ENCODE measurements at regions not wholly inside any gene's neighbourhood (a gene's known extent, or its start where the extent isn't known, plus 50 kb on each side); places are given as distances from the start of the nearest gene placed in this dataset.

DNA sequence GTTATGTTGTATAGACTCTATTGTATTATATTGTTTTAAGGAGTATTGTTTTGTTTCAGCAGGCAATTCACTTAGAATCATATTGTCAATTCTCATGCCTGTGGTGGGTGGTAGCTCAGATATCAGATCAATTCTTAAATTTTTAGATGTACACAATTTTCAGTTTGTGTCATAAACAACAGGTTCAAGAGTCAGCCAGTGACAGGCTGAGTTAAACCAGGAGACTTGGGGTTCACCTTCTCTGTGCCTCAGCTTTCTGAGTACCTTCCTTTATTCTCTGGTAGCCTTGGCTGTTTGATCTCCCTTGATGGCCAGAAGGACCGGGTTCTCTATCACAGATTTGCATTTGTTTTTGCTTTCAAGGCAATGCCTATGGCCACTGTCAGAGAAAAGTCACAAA is 199.9 kb upstream of the KCNMB2 start:
- DNase-seq (ENCODE audit: low read depth, low spot score) (peak; percentile 27), FAIRE-seq (no peak)
- dilution Hi-C loops (cut with MboI; ENCODE audit: extremely low pct_ligation_motif_present, low sequenced_read_pairs) (no loop called here), intact Hi-C loops (cut with micrococcal nuclease) (no loop called here)
- CTCF ChIA-PET = no interaction called here
- peak overlapping the region; percentile 6 for H2AFZ ChIP-seq (ENCODE audit: low read depth, low read length)
- no TSS peak for BruUV-seq (replicated peaks)
- H3K27me3 ChIP-seq (ENCODE audit: control insufficient read depth in 2 of 2, insufficient read depth in 2 of 2, low read length in 2 of 2) = no peaks in the 10 kb centered on the region
- POLR2A ChIA-PET = no interaction called here
- no peak overlapping the region for H3K9ac ChIP-seq (replicated peaks; ENCODE audit: extremely low read depth, insufficient read depth, low read length)
- no peak overlapping the region for H3K4me2 ChIP-seq (ENCODE audit: insufficient read depth, low read length)
- H4K20me1 ChIP-seq (replicated peaks; ENCODE audit: control insufficient read depth, extremely low read depth, insufficient read depth, low read length) = no peaks in the 10 kb centered on the region
- TF ChIP-seq FOS (IDR thresholded peaks at IDR 0.05; ENCODE audit: borderline replicate concordance, insufficient read depth, low read length) = no peak
- TF ChIP-seq JUN (IDR thresholded peaks at IDR 0.05; ENCODE audit: borderline replicate concordance, insufficient read depth, insufficient read length, low read depth) = no peak
- TF ChIP-seq GATA2 (IDR thresholded peaks at IDR 0.05; ENCODE audit: insufficient read depth, insufficient read length, low read depth, low read length) = no peak
- TF ChIP-seq, protein P1, sequence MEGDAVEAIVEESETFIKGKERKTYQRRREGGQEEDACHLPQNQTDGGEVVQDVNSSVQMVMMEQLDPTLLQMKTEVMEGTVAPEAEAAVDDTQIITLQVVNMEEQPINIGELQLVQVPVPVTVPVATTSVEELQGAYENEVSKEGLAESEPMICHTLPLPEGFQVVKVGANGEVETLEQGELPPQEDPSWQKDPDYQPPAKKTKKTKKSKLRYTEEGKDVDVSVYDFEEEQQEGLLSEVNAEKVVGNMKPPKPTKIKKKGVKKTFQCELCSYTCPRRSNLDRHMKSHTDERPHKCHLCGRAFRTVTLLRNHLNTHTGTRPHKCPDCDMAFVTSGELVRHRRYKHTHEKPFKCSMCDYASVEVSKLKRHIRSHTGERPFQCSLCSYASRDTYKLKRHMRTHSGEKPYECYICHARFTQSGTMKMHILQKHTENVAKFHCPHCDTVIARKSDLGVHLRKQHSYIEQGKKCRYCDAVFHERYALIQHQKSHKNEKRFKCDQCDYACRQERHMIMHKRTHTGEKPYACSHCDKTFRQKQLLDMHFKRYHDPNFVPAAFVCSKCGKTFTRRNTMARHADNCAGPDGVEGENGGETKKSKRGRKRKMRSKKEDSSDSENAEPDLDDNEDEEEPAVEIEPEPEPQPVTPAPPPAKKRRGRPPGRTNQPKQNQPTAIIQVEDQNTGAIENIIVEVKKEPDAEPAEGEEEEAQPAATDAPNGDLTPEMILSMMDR (IDR thresholded peaks at IDR 0.05; ENCODE audit: extremely low read depth in 1 of 2, insufficient read depth in 1 of 2, low read depth in 1 of 2, low read length in 2 of 2) = no peak
- TF ChIP-seq MYC (IDR thresholded peaks at IDR 0.05; ENCODE audit: low read depth, low read length) = no peak
- H3K27ac ChIP-seq (ENCODE audit: insufficient read depth, low read depth, low read length) = peak overlapping the region; percentile 2
- no peaks in the 10 kb centered on the region for H3K9me1 ChIP-seq (replicated peaks; ENCODE audit: control insufficient read depth, extremely low read depth, insufficient read depth, low read length)
- no peaks in the 10 kb centered on the region for H3K79me2 ChIP-seq (ENCODE audit: control insufficient read depth, insufficient read depth, low read length)
- H3K9me3 ChIP-seq (replicated peaks; ENCODE audit: control insufficient read depth, insufficient read depth, low read length) = no peaks in the 10 kb centered on the region
- H3K4me3 ChIP-seq (replicated peaks in 1 of 3; ENCODE audit: insufficient read depth in 1 of 3, low read depth in 1 of 3, low read length in 3 of 3) = no peak overlapping the region
- no peaks in the 10 kb centered on the region for H3K36me3 ChIP-seq (ENCODE audit: control insufficient read depth in 2 of 2, extremely low read depth in 1 of 2, insufficient read depth in 2 of 2, low read length in 2 of 2)
- no peaks in the 10 kb centered on the region for H3K4me1 ChIP-seq (ENCODE audit: control insufficient read depth, extremely low read depth, insufficient read depth, low read length)

DNA sequence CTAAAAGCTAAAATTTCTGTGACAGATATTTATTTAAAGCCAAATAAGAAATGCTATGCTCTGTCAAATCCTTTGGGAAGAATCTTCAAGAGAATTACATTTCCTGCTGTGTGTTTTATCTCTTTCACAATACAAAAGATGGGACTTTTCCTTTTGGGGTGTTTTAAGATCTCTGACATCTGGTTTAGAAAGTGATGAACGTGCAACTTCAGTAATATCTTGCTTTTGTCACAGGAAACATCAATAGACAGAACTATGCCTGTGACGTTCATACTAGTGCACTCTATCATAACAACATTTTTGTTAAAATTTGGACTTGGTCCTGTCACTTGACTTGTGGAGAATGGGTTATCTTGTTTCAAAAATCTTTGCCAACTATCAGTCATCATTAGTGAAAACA is 195.7 kb upstream of the KCNMB2 start:
- Histone ChIP-seq H3K9me3 (replicated peaks; ENCODE audit: control insufficient read depth, insufficient read depth, low read length) (no peaks in the 10 kb centered on the region), H3K4me3 (replicated peaks in 1 of 3; ENCODE audit: insufficient read depth in 1 of 3, low read depth in 1 of 3, low read length in 3 of 3) (no peak overlapping the region), H3K9ac (replicated peaks; ENCODE audit: extremely low read depth, insufficient read depth, low read length) (no peak overlapping the region), H3K9me1 (replicated peaks; ENCODE audit: control insufficient read depth, extremely low read depth, insufficient read depth, low read length) (no peaks in the 10 kb centered on the region), H3K79me2 (ENCODE audit: control insufficient read depth, insufficient read depth, low read length) (no peaks in the 10 kb centered on the region), H4K20me1 (replicated peaks; ENCODE audit: control insufficient read depth, extremely low read depth, insufficient read depth, low read length) (no peaks in the 10 kb centered on the region), H3K4me2 (ENCODE audit: insufficient read depth, low read length) (no peak overlapping the region), H3K4me1 (ENCODE audit: control insufficient read depth, extremely low read depth, insufficient read depth, low read length) (no peaks in the 10 kb centered on the region), H3K36me3 (ENCODE audit: control insufficient read depth in 2 of 2, extremely low read depth in 1 of 2, insufficient read depth in 2 of 2, low read length in 2 of 2) (no peaks in the 10 kb centered on the region), H2AFZ (ENCODE audit: low read depth, low read length) (no peak overlapping the region), H3K27ac (ENCODE audit: insufficient read depth, low read depth, low read length) (no peak overlapping the region), H3K27me3 (ENCODE audit: control insufficient read depth in 2 of 2, insufficient read depth in 2 of 2, low read length in 2 of 2) (no peaks in the 10 kb centered on the region)
- DNase-seq (ENCODE audit: low read depth, low spot score) (no peak), FAIRE-seq (no peak)
- dilution Hi-C loops (cut with MboI; ENCODE audit: extremely low pct_ligation_motif_present, low sequenced_read_pairs) = no loop called here
- intact Hi-C loops (cut with micrococcal nuclease) = no loop called here
- TF ChIP-seq EZH2 (IDR thresholded peaks at IDR 0.05; ENCODE audit: borderline replicate concordance, low read depth, low read length, severe bottlenecking) (no peak), MYC (IDR thresholded peaks at IDR 0.05; ENCODE audit: low read depth, low read length) (no peak), JUN (IDR thresholded peaks at IDR 0.05; ENCODE audit: borderline replicate concordance, insufficient read depth, insufficient read length, low read depth) (no peak), POLR2A (IDR thresholded peaks at IDR 0.05; ENCODE audit: low read depth, low read length) (no peak), GATA2 (IDR thresholded peaks at IDR 0.05; ENCODE audit: insufficient read depth, insufficient read length, low read depth, low read length) (no peak), POLR2AphosphoS5 (IDR thresholded peaks at IDR 0.05; ENCODE audit: insufficient read depth, low read depth, low read length) (no peak), FOS (IDR thresholded peaks at IDR 0.05; ENCODE audit: borderline replicate concordance, insufficient read depth, low read length) (no peak)
- TF ChIP-seq, protein P1 (IDR thresholded peaks at IDR 0.05; ENCODE audit: extremely low read depth in 1 of 2, insufficient read depth in 1 of 2, low read depth in 1 of 2, low read length in 2 of 2) = no peak
- TF ChIP-seq, protein P2, sequence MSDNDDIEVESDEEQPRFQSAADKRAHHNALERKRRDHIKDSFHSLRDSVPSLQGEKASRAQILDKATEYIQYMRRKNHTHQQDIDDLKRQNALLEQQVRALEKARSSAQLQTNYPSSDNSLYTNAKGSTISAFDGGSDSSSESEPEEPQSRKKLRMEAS (IDR thresholded peaks at IDR 0.05; ENCODE audit: insufficient read depth, insufficient read length) = no peak
- POLR2A ChIA-PET = interaction anchor here (0.7 kb wide), 1 partner anchor 980 kb away, joined by 3 read pairs; no protein-coding TSS in a partner anchor
- no TSS peak for BruUV-seq (replicated peaks)
- CTCF ChIA-PET = no interaction called here
